T47D (cell line): ENCODE measurements at regions not wholly inside any gene's neighbourhood (a gene's known extent, or its start where the extent isn't known, plus 50 kb on each side); places are given as distances from the start of the nearest gene placed in this dataset.

Experiments used
- DNase-seq, 2 experiments: peaks; one replicate each; pipeline versions ENCODE4 v3.0.0 to v3.0.0-alpha.2; 2011 to 2012; ENCODE audit warnings: low read depth in 1 of 2, low spot score in 1 of 2
- JUND ChIP-seq: IDR thresholded peaks from 2 replicates; pipeline ENCODE4 v1.6.1; 2012; ENCODE audit warnings: low read depth
- in situ Hi-C: cut with HindIII; loops from 2 replicates; pipeline ENCODE4 v1.10.0; 2016; ENCODE audit warnings: low sequenced_read_pairs, low pct_unique_long_range_greater_than_20kb

GRCh38 chr10:84074521-84074920 lies 64.8 kb upstream of the GHITM start:
- in situ Hi-C loops, result no loop called here
- no peak for TF ChIP-seq JUND
- DNase-seq, result no peak

GRCh38 chr10:84075226-84076046 lies 63.9 kb upstream of the GHITM start:
- DNase-seq, result no peak
- in situ Hi-C loops, result no loop called here

GRCh38 chr10:84076047-84076388 lies 63.3 kb upstream of the GHITM start:
- no peak for DNase-seq
- in situ Hi-C loops, result no loop called here
- no peak for TF ChIP-seq JUND

More at GRCh38 chr10:84075226-84076046, 63.9 kb upstream of the GHITM start:
- no peak for TF ChIP-seq JUND

- no peak for TF ChIP-seq JUND
- in situ Hi-C loops, result no loop called here
- peak in 1 of 2 experiments; percentile 22 for DNase-seq
Observed at GRCh38 chr10:84076540-84077195, 62.6 kb upstream of the GHITM start.

GRCh38 chr10:84077768-84078167 lies 61.5 kb upstream of the GHITM start:
- no peak for DNase-seq
- in situ Hi-C loops, result no loop called here
- no peak for TF ChIP-seq JUND

GRCh38 chr10:84078771-84079170 lies 60.5 kb upstream of the GHITM start:
- no peak for TF ChIP-seq JUND
- in situ Hi-C loops, result no loop called here
- DNase-seq, result no peak

- no peak for DNase-seq
- no peak for TF ChIP-seq JUND
- in situ Hi-C loops, result no loop called here
Observed at GRCh38 chr10:84084342-84084741, 55.0 kb upstream of the GHITM start.

- in situ Hi-C loops, result no loop called here
- TF ChIP-seq JUND, result no peak
- DNase-seq, result no peak
Observed at GRCh38 chr10:84087202-84087601, 52.1 kb upstream of the GHITM start.

GRCh38 chr10:84088626-84089025 lies 50.7 kb upstream of the GHITM start:
- in situ Hi-C loops, result no loop called here
- DNase-seq, result no peak
- TF ChIP-seq JUND, result no peak

- TF ChIP-seq JUND, result no peak
- in situ Hi-C loops, result no loop called here
- no peak for DNase-seq
Observed at GRCh38 chr10:84089162-84089561, 50.1 kb upstream of the GHITM start.
